Neural progenitor cell (in vitro differentiated cells): ENCODE measurements at regions not wholly inside any gene's neighbourhood (a gene's known extent, or its start where the extent isn't known, plus 50 kb on each side); places are given as distances from the start of the nearest gene placed in this dataset.

Experiments
- DNase-seq: peaks from one replicate; pipeline ENCODE4 v3.0.0-alpha.2; 2016; ENCODE audit warnings: low spot score
- H2AFZ ChIP-seq: fragments of 200-600 bp; sonication (generic); replicated peaks from 2 replicates; pipeline ENCODE4 v1.6.1; 2016; ENCODE audit warnings: antibody characterized with exemption
- H3F3A ChIP-seq: fragments of 200-600 bp; sonication (generic); 2 replicates; pipeline ENCODE4 v1.6.1; 2016; ENCODE audit warnings: antibody characterized with exemption, low read depth
- H3K27ac ChIP-seq: fragments of 200-600 bp; sonication (generic); 2 replicates; pipeline ENCODE4 v1.5.1; 2016; ENCODE audit warnings: mild to moderate bottlenecking
- H3K27me3 ChIP-seq: fragments of 200-600 bp; sonication (generic); 2 replicates; pipeline ENCODE4 v1.6.1; 2016; ENCODE audit warnings: mild to moderate bottlenecking, moderate library complexity
- H3K36me3 ChIP-seq: fragments of 200-600 bp; sonication (generic); 2 replicates; pipeline ENCODE4 v1.5.1; 2016
- H3K4me1 ChIP-seq: fragments of 200-600 bp; sonication (generic); 2 replicates; pipeline ENCODE4 v1.6.1; 2016; ENCODE audit warnings: mixed run types
- H3K4me2 ChIP-seq: fragments of 200-600 bp; sonication (generic); 2 replicates; pipeline ENCODE4 v1.6.1; 2016
- H3K4me3 ChIP-seq: fragments of 200-600 bp; sonication (generic); 2 replicates; pipeline ENCODE4 v1.5.1; 2016
- H3K79me2 ChIP-seq: fragments of 200-600 bp; sonication (generic); 2 replicates; pipeline ENCODE4 v1.6.1; 2016; ENCODE audit warnings: low read depth
- H3K9ac ChIP-seq: fragments of 200-600 bp; sonication (generic); 2 replicates; pipeline ENCODE4 v1.6.1; 2016
- H3K9me3 ChIP-seq: fragments of 200-600 bp; sonication (generic); 2 replicates; pipeline ENCODE4 v1.5.1; 2016; ENCODE audit warnings: low read depth
- H4K20me1 ChIP-seq: fragments of 200-600 bp; sonication (generic); 2 replicates; pipeline ENCODE4 v1.6.1; 2016; ENCODE audit warnings: low read depth
- H3K27ac Mint-ChIP-seq: 3 replicates; pipeline ENCODE4 v1.8.0; 2021; ENCODE audit warnings: mixed read lengths
- H3K27me3 Mint-ChIP-seq: 2 replicates; pipeline ENCODE4 v1.8.0; 2022; ENCODE audit warnings: low read depth, mild to moderate bottlenecking, inconsistent platforms, moderate library complexity, mixed read lengths; ENCODE audit not compliant: insufficient read depth
- H3K36me3 Mint-ChIP-seq: 3 replicates; pipeline ENCODE4 v1.8.0; 2021; ENCODE audit warnings: mixed read lengths
- H3K4me1 Mint-ChIP-seq: 3 replicates; pipeline ENCODE4 v1.8.0; 2021; ENCODE audit warnings: mixed read lengths
- H3K4me3 Mint-ChIP-seq: 3 replicates; pipeline ENCODE4 v1.8.0; 2021; ENCODE audit warnings: mild to moderate bottlenecking, moderate library complexity, mixed read lengths
- H3K9me3 Mint-ChIP-seq: 3 replicates; pipeline ENCODE4 v1.8.0; 2020; ENCODE audit warnings: mixed read lengths
- EZH2 ChIP-seq: fragments of 200-600 bp; sonication (generic); IDR thresholded peaks from 2 replicates; pipeline ENCODE4 v1.6.1; 2017; ENCODE audit warnings: antibody characterized with exemption, mild to moderate bottlenecking, moderate library complexity
- EZH2phosphoT487 ChIP-seq: fragments of 200-600 bp; sonication (generic); IDR thresholded peaks from 2 replicates; pipeline ENCODE4 v1.6.1; 2017; ENCODE audit warnings: antibody characterized with exemption
- TF ChIP-seq, protein P1 (sequence below): fragments of 200-600 bp; sonication (generic); IDR thresholded peaks from 2 replicates; pipeline ENCODE4 v1.5.1; 2017; ENCODE audit warnings: antibody characterized with exemption, mild to moderate bottlenecking

DNA sequence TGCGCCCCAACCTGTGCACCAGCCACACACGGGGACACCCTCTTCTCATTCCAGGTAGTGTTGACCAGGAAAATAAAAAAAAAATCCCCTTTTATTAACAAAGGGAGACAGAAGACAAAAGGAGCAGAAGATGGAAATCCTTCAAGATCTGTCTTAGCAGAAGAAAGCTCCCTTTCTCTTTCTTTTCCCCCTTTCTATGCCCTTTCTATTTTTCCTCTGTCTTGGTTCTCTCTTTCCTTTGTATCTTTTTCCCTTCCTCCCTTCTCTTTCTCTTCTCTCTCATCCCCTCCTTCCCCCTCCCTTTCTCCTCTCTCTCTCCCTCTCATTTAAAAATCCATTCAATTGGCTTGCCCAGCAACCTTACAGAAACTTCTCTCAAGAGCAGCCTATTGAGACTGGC is 254.1 kb upstream of the ZFHX3 start:
- H3K4me3 ChIP-seq: no peak overlapping the region
- Mint-ChIP-seq H3K36me3 (no peaks in the 10 kb centered on the region), H3K4me1 (peaks cover 57% of the 10 kb centered on the region), H3K4me3 (no peak overlapping the region), H3K27ac (peak overlapping the region; percentile 70), H3K27me3 (peaks cover 4% of the 10 kb centered on the region), H3K9me3 (no peaks in the 10 kb centered on the region)
- no peak for DNase-seq
- no peak overlapping the region for H2AFZ ChIP-seq
- H3K9ac ChIP-seq: no peak overlapping the region
- no peak overlapping the region for H3K4me2 ChIP-seq
- H3K4me1 ChIP-seq: no peaks in the 10 kb centered on the region
- no peaks in the 10 kb centered on the region for H4K20me1 ChIP-seq
- no peaks in the 10 kb centered on the region for H3K9me3 ChIP-seq
- H3F3A ChIP-seq: no peaks in the 10 kb centered on the region
- TF ChIP-seq EZH2: no peak
- TF ChIP-seq EZH2phosphoT487: no peak
- TF ChIP-seq, protein P1, sequence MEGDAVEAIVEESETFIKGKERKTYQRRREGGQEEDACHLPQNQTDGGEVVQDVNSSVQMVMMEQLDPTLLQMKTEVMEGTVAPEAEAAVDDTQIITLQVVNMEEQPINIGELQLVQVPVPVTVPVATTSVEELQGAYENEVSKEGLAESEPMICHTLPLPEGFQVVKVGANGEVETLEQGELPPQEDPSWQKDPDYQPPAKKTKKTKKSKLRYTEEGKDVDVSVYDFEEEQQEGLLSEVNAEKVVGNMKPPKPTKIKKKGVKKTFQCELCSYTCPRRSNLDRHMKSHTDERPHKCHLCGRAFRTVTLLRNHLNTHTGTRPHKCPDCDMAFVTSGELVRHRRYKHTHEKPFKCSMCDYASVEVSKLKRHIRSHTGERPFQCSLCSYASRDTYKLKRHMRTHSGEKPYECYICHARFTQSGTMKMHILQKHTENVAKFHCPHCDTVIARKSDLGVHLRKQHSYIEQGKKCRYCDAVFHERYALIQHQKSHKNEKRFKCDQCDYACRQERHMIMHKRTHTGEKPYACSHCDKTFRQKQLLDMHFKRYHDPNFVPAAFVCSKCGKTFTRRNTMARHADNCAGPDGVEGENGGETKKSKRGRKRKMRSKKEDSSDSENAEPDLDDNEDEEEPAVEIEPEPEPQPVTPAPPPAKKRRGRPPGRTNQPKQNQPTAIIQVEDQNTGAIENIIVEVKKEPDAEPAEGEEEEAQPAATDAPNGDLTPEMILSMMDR: no peak
- no peak overlapping the region for H3K27ac ChIP-seq
- no peaks in the 10 kb centered on the region for H3K36me3 ChIP-seq
- no peaks in the 10 kb centered on the region for H3K27me3 ChIP-seq
- no peaks in the 10 kb centered on the region for H3K79me2 ChIP-seq

DNA sequence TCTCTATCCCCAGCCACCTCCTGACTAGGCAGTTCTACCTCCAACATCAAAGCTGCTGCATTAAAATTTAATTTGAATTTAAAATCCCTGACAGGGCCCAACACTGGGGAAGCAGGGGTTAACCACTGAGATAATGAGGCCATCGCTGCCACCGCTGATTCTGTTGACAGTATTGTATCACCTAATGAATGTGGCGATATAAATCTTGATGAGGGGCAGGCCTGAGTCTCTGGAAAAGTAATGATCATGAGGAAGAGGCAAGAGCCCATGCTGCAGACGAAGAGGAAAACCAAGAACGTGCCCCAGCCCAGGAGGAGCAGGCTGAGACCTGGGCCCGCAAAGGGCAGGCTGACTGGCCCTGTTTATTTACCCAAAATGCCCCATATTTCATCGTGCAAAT is 251.4 kb upstream of the ZFHX3 start:
- H3K36me3 ChIP-seq: no peaks in the 10 kb centered on the region
- H3K79me2 ChIP-seq: no peaks in the 10 kb centered on the region
- H3K4me1 ChIP-seq: no peaks in the 10 kb centered on the region
- H3K4me3 ChIP-seq: no peak overlapping the region
- Mint-ChIP-seq H3K27me3 (peaks cover 4% of the 10 kb centered on the region), H3K9me3 (no peaks in the 10 kb centered on the region), H3K27ac (peak overlapping the region; percentile 23), H3K4me1 (peaks cover 47% of the 10 kb centered on the region), H3K4me3 (no peak overlapping the region), H3K36me3 (no peaks in the 10 kb centered on the region)
- peak overlapping the region; percentile 5 for H2AFZ ChIP-seq
- H3K9me3 ChIP-seq: no peaks in the 10 kb centered on the region
- no peak overlapping the region for H3K27ac ChIP-seq
- H3K4me2 ChIP-seq: no peak overlapping the region
- no peaks in the 10 kb centered on the region for H3K27me3 ChIP-seq
- TF ChIP-seq, protein P1: no peak
- TF ChIP-seq EZH2phosphoT487 (no peak), EZH2 (no peak)
- H3K9ac ChIP-seq: no peak overlapping the region
- DNase-seq: no peak
- H3F3A ChIP-seq: no peaks in the 10 kb centered on the region
- H4K20me1 ChIP-seq: no peaks in the 10 kb centered on the region

DNA sequence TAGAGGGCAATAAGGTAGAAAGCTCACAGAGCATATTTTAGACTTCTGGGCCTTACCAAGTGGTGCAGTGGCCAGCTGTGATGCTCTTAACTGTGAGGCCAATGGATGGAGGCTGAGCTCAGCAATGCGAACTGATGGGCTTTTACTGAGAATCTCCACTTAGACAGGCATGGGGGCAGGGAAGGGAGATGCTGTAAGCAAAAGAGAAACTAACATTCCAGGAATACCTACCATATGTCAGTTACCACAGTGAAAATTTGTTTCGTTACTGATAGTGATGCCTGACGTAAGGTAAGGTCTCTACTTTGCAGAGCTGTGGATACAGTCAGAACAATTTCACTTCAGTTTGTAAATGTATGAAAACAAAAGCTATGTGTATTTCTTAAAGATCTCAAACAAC is 250.6 kb upstream of the ZFHX3 start:
- DNase-seq: peak; percentile 34
- no peaks in the 10 kb centered on the region for H3K79me2 ChIP-seq
- H2AFZ ChIP-seq: no peak overlapping the region
- H3K4me3 ChIP-seq: no peak overlapping the region
- Mint-ChIP-seq H3K36me3 (no peaks in the 10 kb centered on the region), H3K4me3 (no peak overlapping the region), H3K9me3 (no peaks in the 10 kb centered on the region), H3K27me3 (peaks cover 4% of the 10 kb centered on the region), H3K4me1 (peaks cover 39% of the 10 kb centered on the region), H3K27ac (peak overlapping the region; percentile 36)
- H3K4me2 ChIP-seq: no peak overlapping the region
- H3K27ac ChIP-seq: no peak overlapping the region
- H3F3A ChIP-seq: no peaks in the 10 kb centered on the region
- H3K4me1 ChIP-seq: no peaks in the 10 kb centered on the region
- no peak overlapping the region for H3K9ac ChIP-seq
- no peaks in the 10 kb centered on the region for H4K20me1 ChIP-seq
- H3K36me3 ChIP-seq: no peaks in the 10 kb centered on the region
- no peaks in the 10 kb centered on the region for H3K9me3 ChIP-seq
- TF ChIP-seq EZH2phosphoT487: no peak
- TF ChIP-seq EZH2: no peak
- TF ChIP-seq, protein P1: no peak
- H3K27me3 ChIP-seq: no peaks in the 10 kb centered on the region

DNA sequence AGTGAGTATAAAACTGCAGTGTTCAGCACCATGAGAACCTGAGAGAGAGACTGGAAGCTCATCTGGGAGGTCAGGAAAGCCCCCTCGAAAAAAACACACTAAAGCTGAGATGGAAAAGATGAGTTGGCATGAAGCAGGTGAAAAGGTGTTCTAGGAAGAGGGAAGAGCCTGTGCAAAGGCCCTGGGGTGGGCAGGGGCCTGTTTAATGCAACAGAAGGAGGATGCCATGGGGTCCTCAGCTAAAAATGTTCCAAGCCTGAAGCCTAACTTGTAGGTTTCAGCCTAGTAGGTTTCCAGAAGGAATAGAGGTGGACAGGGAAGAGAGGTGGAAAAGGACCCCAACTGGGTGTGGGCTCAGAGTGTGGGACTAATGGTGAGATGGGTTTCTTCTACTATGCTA is 242.3 kb upstream of the ZFHX3 start:
- no peak overlapping the region for H3K9ac ChIP-seq
- H3K4me1 ChIP-seq: peaks cover 15% of the 10 kb centered on the region
- TF ChIP-seq EZH2phosphoT487: no peak
- TF ChIP-seq, protein P1: no peak
- TF ChIP-seq EZH2: no peak
- Mint-ChIP-seq H3K36me3 (peaks cover 2% of the 10 kb centered on the region), H3K4me1 (peaks cover 14% of the 10 kb centered on the region), H3K27ac (no peak overlapping the region), H3K4me3 (no peak overlapping the region), H3K9me3 (peaks cover 2% of the 10 kb centered on the region), H3K27me3 (peaks cover 4% of the 10 kb centered on the region)
- no peaks in the 10 kb centered on the region for H3K79me2 ChIP-seq
- H3K27me3 ChIP-seq: no peaks in the 10 kb centered on the region
- no peaks in the 10 kb centered on the region for H4K20me1 ChIP-seq
- no peaks in the 10 kb centered on the region for H3K36me3 ChIP-seq
- DNase-seq: no peak
- no peak overlapping the region for H2AFZ ChIP-seq
- no peaks in the 10 kb centered on the region for H3K9me3 ChIP-seq
- H3K4me3 ChIP-seq: no peak overlapping the region
- H3K27ac ChIP-seq: no peak overlapping the region
- H3F3A ChIP-seq: no peaks in the 10 kb centered on the region
- no peak overlapping the region for H3K4me2 ChIP-seq
